ENCODE measurements at regions not wholly inside any gene's neighbourhood (a gene's known extent, or its start where the extent isn't known, plus 50 kb on each side); places are given as distances from the start of the nearest gene placed in this dataset.

GRCh38 chr14:95011445-95012006 lies 145.8 kb downstream of the DICER1 start:
- no peak overlapping the region for H3K4me3 ChIP-seq (ENCODE audit: low read depth, low read length)
- DNase-seq (ENCODE audit: low read depth) = no peak
- no peak for TF ChIP-seq CTCF (IDR thresholded peaks at IDR 0.05; ENCODE audit: control insufficient read depth, extremely low read depth, insufficient read depth)

- no peak overlapping the region for H3K4me3 ChIP-seq (ENCODE audit: low read depth, low read length)
- DNase-seq (ENCODE audit: low read depth) = no peak
- no peak for TF ChIP-seq CTCF (IDR thresholded peaks at IDR 0.05; ENCODE audit: control insufficient read depth, extremely low read depth, insufficient read depth)
These were observed 148.7 kb downstream of the DICER1 start for GRCh38 chr14:95008445-95009217.

GRCh38 chr14:95007921-95008320 lies 149.4 kb downstream of the DICER1 start:
- no peak overlapping the region for H3K4me3 ChIP-seq (ENCODE audit: low read depth, low read length)
- DNase-seq (ENCODE audit: low read depth) = no peak
- TF ChIP-seq CTCF (IDR thresholded peaks at IDR 0.05; ENCODE audit: control insufficient read depth, extremely low read depth, insufficient read depth) = no peak

- no peak overlapping the region for H3K4me3 ChIP-seq (ENCODE audit: low read depth, low read length)
- no peak for DNase-seq (ENCODE audit: low read depth)
- TF ChIP-seq CTCF (IDR thresholded peaks at IDR 0.05; ENCODE audit: control insufficient read depth, extremely low read depth, insufficient read depth) = no peak
These were observed 150.8 kb downstream of the DICER1 start for GRCh38 chr14:95006479-95006878.

- no peak for TF ChIP-seq CTCF (IDR thresholded peaks at IDR 0.05; ENCODE audit: control insufficient read depth, extremely low read depth, insufficient read depth)
- no peak overlapping the region for H3K4me3 ChIP-seq (ENCODE audit: low read depth, low read length)
- no peak for DNase-seq (ENCODE audit: low read depth)
These were observed 151.3 kb downstream of the DICER1 start for GRCh38 chr14:95006051-95006450.

GRCh38 chr14:95003099-95003960 lies 154.0 kb downstream of the DICER1 start:
- no peak overlapping the region for H3K4me3 ChIP-seq (ENCODE audit: low read depth, low read length)
- no peak for TF ChIP-seq CTCF (IDR thresholded peaks at IDR 0.05; ENCODE audit: control insufficient read depth, extremely low read depth, insufficient read depth)
- DNase-seq (ENCODE audit: low read depth) = no peak

Data from LNCaP clone FGC (cell line).